ENCODE measurements at regions not wholly inside any gene's neighbourhood (a gene's known extent, or its start where the extent isn't known, plus 50 kb on each side); places are given as distances from the start of the nearest gene placed in this dataset.
A peak's percentile ranks its signal among the peaks of the same experiment; 100 is the strongest.

GRCh38 chr9:38153910-38154291, 84.9 kb upstream of the SHB start:
- intact Hi-C loops (cut with micrococcal nuclease) = no loop called here
- no peak for DNase-seq
- ATAC-seq = no peak

DNA sequence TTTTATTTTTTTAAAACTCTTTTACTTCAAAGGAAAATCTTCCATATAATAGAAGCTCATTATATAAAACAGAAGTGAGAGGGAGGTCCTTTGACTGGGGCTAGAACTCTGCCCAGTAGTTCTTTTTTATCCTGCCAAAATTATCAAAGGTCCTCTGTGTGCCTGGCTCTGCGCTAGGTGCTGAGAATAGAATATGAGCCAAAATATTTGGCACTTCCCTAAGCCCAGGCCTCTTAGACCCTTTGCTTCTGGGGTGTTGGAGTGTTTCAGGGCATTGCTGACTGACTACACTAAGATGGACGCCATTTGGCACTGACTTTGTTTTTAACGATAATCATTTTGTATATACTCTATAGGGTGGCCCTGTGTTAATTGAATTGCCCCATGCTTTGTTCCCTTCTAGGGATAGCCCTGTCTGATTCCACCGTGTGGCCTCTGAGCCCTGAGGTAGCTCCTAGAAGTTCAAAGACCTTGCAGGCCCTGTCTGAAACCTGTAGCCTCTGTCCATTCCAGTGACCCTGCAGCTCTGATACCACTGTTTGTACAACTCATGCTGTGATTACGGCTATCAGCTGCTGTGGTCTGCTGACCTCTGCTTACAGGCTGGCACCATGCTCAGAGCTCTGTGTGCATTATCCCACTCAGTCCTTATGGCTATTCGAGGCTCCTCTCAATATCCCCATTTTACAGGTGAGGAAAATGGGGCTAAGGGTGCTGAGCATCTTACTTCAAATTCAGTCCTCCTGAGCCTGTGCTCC, 84.3 kb upstream of the SHB start:
- intact Hi-C loops (cut with micrococcal nuclease) = no loop called here
- peak; percentile 95 for ATAC-seq
- DNase-seq = no peak

DNA sequence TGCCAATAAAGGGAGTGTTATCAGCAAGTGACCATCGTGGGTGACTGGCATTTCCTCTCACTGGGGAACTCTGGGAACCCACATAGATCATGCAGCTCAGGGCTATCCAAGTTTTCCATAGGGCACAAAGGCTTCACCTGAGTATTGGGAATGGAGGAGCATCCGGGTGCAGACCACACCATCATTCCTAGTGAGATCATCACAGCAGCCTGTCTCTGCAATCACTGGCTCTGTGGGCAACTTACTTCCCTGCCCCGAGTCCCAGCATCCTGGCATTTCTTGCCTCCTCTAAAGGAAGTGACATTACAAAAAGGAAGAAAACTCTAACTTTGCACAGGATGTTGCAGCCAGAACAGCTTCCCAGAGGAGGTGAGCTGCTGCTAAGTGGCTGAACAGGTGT, 80.6 kb upstream of the SHB start:
- DNase-seq (no peak), ATAC-seq (no peak)
- intact Hi-C loops (cut with micrococcal nuclease) = no loop called here

DNA sequence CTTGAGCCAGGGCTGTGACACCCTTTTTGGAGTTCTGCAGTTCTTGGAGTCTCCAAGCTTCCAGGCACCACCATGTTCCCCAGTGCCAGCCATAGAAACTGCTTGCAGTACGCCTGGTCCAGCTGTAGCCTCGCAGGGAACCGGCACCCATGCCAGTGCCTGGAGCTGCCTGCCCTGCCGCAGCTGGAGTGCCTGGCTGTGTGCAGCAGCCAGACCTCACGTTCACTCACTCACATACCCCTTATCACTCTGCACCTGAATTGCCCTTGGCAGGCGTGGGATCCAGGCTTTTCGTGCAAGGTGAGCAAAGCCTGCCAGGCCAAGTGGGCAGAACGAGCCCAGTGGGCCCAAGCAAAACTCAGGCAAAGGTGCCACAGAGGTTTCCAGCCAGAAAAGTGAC, 77.8 kb upstream of the SHB start:
- peak; percentile 31 for ATAC-seq
- intact Hi-C loops (cut with micrococcal nuclease) = no loop called here
- DNase-seq = no peak

DNA sequence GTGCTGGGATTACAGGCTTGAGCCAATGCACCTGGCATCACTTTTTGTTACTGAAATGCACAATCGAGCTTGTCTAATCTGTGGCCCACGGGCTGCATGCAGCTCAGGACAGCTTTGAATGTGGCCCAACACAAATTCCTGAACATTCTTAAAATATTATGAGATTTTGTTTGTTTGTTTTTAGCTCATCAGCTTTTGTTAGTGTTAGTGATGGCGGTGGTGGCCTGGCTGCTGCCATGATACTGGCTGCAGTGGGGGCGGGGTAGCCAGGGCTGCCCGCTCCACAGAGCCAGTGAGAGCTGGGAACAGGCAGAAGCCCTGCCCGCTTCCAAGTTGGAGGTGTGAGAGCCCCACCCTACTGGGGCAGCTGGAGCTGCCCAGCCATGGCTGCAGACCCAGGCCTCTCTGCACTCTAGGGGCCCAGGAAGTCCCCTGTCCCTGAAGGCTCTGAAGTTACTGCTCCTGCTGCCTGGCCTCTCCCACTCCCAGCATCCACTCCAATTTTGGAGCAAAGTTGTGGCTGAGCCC, 76.6 kb upstream of the SHB start:
- intact Hi-C loops (cut with micrococcal nuclease) = no loop called here
- DNase-seq (no peak), ATAC-seq (no peak)

- no peak for ATAC-seq
- intact Hi-C loops (cut with micrococcal nuclease) = no loop called here
These were observed 75.4 kb upstream of the SHB start for GRCh38 chr9:38144421-38144820.

GRCh38 chr9:38141746-38142591, 72.9 kb upstream of the SHB start:
- ATAC-seq (peak; percentile 22), DNase-seq (no peak)
- intact Hi-C loops (cut with micrococcal nuclease) = no loop called here

More at GRCh38 chr9:38144421-38144820, 75.4 kb upstream of the SHB start:
- no peak for DNase-seq

DNA sequence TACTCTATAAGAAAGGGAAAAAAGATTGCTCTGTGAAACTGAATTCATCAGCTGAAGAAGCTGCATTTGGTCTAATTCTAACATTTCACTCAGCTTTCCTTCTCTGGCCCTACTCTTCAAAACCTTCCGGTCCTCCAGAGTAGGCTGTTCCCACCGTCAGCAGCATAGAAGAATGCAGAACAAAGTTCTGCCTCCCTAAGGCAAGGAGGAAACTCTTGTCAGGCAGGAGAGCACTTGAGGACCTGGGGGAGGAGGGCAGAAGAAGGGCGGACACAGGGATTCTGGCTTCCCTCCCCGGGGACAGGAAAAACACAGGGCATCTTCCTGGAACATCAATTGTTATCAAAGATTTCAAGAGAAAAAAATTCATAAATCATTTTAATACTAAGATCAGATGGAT, 69.2 kb upstream of the SHB start:
- intact Hi-C loops (cut with micrococcal nuclease) = no loop called here
- ATAC-seq = no peak
- DNase-seq = no peak

DNA sequence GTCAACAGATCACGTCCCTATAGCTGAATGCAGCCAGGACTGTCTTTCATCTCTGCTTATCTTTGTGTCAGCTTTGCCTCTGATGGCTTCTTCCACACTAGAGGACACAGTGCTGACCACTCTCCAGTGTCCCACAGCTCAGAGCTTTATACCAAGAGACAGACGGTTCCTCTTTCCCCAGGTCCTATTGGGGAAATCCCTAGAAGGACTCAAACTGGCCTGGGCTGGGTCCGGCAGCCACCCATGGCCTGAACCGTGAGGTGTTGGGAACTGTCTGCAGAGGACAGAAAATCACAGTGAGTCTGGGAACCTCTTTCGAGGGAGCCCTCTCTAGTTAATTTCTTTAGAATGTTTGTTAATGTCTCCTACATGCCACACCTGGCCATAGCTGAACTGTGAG, 68.3 kb upstream of the SHB start:
- DNase-seq (no peak), ATAC-seq (no peak)
- intact Hi-C loops (cut with micrococcal nuclease) = no loop called here

DNA sequence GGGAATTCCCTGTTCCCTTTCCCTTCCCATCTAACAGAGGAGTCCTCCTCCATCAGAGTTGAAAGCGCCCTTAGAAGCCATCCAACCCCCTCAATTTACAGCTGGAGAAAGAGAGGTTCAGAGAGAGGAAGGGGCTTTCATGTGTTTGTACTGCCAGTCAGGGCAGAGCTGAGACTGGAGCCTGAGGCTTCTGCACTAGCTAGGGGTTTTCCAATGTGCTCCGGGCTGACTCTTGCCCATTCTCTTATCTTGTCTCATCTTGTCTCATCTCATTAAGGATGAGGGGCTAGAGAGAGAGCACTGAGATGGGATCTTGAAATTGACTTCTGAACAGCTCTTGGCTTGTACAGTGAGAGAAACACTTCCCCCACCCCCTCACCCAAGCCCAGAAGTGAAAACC, 67.4 kb upstream of the SHB start:
- ATAC-seq = no peak
- intact Hi-C loops (cut with micrococcal nuclease) = no loop called here
- no peak for DNase-seq

DNA sequence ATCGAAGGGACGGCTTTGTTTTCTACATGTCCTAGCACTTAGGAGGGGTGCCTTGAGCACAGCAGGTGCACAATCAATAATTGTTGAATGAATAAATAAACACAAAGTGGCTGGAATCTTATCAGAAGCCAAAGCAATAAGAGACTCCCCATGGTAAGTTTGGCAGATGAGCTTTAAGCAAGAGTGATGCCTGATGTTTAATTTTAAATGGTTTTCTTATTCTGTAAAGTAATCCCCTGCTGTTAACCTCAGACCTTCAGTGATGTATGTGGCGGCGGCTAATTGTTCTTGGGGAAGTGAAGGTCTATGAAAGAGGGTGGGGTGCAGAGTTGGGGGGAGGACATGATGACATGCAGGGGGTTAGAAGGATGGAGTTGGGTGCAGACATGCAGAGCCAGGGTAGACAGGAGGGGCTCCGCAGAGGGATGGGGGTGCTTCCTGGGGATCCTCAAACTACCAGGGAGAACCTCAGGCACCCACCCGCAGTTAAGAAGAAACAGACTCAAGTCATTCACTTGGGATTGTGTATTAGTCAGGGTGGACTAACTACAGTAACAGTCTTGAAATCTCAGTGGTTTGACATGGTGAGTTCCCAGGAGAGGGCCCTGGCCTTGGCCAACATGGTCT, 65.7 kb upstream of the SHB start:
- no peak for ATAC-seq

GRCh38 chr9:38133595-38133994, 64.6 kb upstream of the SHB start:
- intact Hi-C loops (cut with micrococcal nuclease) = no loop called here
- DNase-seq (no peak), ATAC-seq (no peak)

More for the DNA sequence above, 65.7 kb upstream of the SHB start:
- no peak for DNase-seq
- intact Hi-C loops (cut with micrococcal nuclease) = no loop called here

GRCh38 chr9:38132956-38133355, 63.9 kb upstream of the SHB start:
- no peak for DNase-seq
- no peak for ATAC-seq
- intact Hi-C loops (cut with micrococcal nuclease) = no loop called here

DNA sequence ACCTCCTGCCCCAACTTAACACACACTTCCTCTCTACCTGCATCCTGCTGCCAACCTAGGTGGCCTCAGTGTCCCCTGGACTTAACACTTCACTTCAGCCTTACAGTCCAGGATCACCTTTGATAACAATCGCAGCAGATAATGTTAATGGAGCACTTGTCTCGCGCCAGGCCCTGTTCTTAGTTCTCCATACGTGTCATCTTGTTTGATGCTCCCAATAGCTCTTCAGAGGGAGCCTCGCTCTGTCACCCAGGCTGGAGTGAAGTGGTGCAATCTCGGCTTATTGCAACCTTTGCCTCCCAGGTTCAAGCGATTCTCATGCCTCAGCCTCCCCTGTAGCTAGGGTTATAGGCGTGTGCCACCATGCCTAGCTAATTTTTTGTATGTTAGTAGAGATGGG, 62.7 kb upstream of the SHB start:
- intact Hi-C loops (cut with micrococcal nuclease) = no loop called here
- ATAC-seq (no peak), DNase-seq (no peak)

DNA sequence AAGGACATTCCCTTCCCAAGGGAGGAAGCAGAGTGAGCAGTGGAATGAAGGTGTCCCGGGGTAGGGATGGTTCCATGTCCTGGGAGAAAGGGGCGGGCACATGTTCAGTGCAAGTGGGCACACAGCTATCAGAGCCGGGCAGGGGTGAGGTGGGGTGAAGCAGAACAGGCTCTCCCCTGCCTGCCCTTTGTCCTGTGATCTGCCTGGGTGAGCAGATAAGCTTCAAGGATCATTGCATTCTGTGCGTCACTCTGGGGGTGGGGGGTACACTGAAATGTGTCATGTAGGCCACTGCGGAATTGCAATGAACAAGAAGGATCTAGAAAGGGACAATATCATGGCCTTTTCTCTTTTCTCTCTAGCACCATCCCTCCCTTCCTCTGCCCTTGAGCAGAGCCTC, 61.7 kb upstream of the SHB start:
- peak; percentile 53 for ATAC-seq
- no peak for DNase-seq
- intact Hi-C loops (cut with micrococcal nuclease) = no loop called here

GRCh38 chr9:38129366-38129765, 60.3 kb upstream of the SHB start:
- ATAC-seq (no peak), DNase-seq (no peak)
- intact Hi-C loops (cut with micrococcal nuclease) = no loop called here

- intact Hi-C loops (cut with micrococcal nuclease) = no loop called here
- no peak for DNase-seq
- no peak for ATAC-seq
These were observed 59.8 kb upstream of the SHB start for GRCh38 chr9:38128752-38129270.

- ATAC-seq (no peak), DNase-seq (no peak)
- intact Hi-C loops (cut with micrococcal nuclease) = no loop called here
These were observed 58.3 kb upstream of the SHB start for GRCh38 chr9:38127271-38127839.

- DNase-seq (no peak), ATAC-seq (no peak)
- intact Hi-C loops (cut with micrococcal nuclease) = no loop called here
These were observed 57.7 kb upstream of the SHB start for GRCh38 chr9:38126730-38127129.

DNA sequence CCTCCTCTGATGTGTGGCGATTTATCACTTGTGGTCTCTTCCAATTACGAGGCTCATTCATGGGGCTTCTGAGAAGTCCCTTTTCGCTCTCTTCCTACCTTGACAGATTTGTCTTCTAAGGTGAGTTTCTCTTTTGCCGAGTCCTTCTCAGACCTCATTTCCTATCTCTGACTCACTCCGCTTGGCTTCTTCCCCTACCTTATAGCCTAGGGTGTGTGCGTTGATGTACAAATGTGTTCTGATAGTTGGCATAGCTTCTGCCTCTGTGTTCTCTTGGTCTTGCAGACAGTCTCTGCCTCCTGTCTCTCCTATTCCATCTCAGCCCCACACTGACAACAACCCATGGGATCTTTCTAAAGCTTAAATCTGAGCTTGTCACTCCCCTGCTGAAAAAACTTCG, 56.9 kb upstream of the SHB start:
- ATAC-seq (no peak), DNase-seq (no peak)
- intact Hi-C loops (cut with micrococcal nuclease) = no loop called here

All from left ventricle myocardium superior (tissue), 1 donor.